Endothelial cell (in vitro differentiated cells): ENCODE measurements at regions not wholly inside any gene's neighbourhood (a gene's known extent, or its start where the extent isn't known, plus 50 kb on each side); places are given as distances from the start of the nearest gene placed in this dataset.
"Not testable (repeated sequence)": the region's sequence is repeated elsewhere in the genome, so short reads cannot be mapped to it uniquely, and the experiment has no call there.

ENCODE experiments used
- DNase-seq: peaks from one replicate; pipeline ENCODE4 v3.0.0; 2021; ENCODE audit warnings: low spot score
- H3K27ac Mint-ChIP-seq: one replicate; pipeline ENCODE4 v1.8.0; 2021; ENCODE audit warnings: mixed read lengths, inconsistent platforms; ENCODE audit not compliant: unreplicated experiment
- H3K27me3 Mint-ChIP-seq: one replicate; pipeline ENCODE4 v1.8.0; 2021; ENCODE audit warnings: mild to moderate bottlenecking, moderate library complexity, mixed read lengths, inconsistent platforms; ENCODE audit not compliant: unreplicated experiment
- H3K36me3 Mint-ChIP-seq: one replicate; pipeline ENCODE4 v1.8.0; 2021; ENCODE audit warnings: mild to moderate bottlenecking, low read depth, mixed read lengths, inconsistent platforms; ENCODE audit not compliant: unreplicated experiment
- H3K4me1 Mint-ChIP-seq: one replicate; pipeline ENCODE4 v1.8.0; 2021; ENCODE audit warnings: mild to moderate bottlenecking, mixed read lengths, inconsistent platforms; ENCODE audit not compliant: unreplicated experiment
- H3K4me3 Mint-ChIP-seq: one replicate; pipeline ENCODE4 v1.8.0; 2021; ENCODE audit warnings: mild to moderate bottlenecking, mixed read lengths, inconsistent platforms; ENCODE audit not compliant: unreplicated experiment
- H3K9me3 Mint-ChIP-seq: one replicate; pipeline ENCODE4 v1.8.0; 2021; ENCODE audit warnings: mixed read lengths, inconsistent platforms; ENCODE audit not compliant: unreplicated experiment
- TF ChIP-seq, protein P1 (sequence below): fragments of 200-600 bp; sonication (generic); IDR thresholded peaks from one replicate; pipeline ENCODE4 v1.5.0; 2021; ENCODE audit warnings: antibody characterized with exemption; ENCODE audit not compliant: unreplicated experiment

DNA sequence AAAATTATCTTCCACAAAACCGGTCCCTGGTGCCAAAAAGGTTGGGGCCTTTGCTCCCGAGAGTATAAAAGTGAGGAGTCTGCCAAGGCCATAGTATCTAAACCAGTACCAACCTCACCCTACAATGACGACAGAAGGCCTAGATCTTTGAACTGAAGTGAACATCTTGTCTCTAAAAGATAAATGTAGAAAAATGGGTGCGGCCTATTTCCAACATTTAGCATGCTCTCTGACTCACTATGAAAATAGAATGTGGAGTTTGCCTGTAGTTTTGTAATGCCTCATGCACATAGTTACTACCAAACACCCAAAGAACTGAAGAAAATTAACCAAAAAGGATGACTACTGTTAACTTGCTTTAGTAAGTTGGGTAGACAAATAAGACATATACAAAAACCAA lies 218.4 kb downstream of the SLITRK2 start:
- Mint-ChIP-seq H3K27ac (no peak overlapping the region), H3K36me3 (no peaks in the 10 kb centered on the region), H3K9me3 (no peaks in the 10 kb centered on the region), H3K4me1 (peaks cover 2% of the 10 kb centered on the region), H3K27me3 (no peaks in the 10 kb centered on the region), H3K4me3 (no peak overlapping the region)
- no peak for DNase-seq
- TF ChIP-seq, protein P1, sequence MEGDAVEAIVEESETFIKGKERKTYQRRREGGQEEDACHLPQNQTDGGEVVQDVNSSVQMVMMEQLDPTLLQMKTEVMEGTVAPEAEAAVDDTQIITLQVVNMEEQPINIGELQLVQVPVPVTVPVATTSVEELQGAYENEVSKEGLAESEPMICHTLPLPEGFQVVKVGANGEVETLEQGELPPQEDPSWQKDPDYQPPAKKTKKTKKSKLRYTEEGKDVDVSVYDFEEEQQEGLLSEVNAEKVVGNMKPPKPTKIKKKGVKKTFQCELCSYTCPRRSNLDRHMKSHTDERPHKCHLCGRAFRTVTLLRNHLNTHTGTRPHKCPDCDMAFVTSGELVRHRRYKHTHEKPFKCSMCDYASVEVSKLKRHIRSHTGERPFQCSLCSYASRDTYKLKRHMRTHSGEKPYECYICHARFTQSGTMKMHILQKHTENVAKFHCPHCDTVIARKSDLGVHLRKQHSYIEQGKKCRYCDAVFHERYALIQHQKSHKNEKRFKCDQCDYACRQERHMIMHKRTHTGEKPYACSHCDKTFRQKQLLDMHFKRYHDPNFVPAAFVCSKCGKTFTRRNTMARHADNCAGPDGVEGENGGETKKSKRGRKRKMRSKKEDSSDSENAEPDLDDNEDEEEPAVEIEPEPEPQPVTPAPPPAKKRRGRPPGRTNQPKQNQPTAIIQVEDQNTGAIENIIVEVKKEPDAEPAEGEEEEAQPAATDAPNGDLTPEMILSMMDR: no peak

DNA sequence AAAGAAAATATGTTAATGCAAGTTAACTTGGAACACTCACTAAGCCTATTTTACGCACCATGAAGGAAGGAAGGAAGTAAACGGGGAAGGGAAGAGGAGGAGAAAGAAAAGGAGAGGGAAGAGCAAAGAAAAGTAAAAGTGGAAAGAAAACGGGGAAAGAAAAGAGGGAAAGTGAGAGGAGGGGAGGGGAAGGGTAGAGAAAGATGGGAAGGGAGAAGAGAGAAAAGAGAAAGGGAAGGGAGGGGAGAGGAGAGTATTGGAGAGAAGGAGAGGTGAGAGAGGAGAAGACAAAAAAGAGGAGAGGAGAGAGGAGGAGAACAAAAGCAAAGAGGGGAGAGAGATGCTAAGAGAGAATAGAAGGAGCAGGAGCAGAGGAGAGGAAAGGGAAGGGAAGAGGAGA lies 224.1 kb downstream of the SLITRK2 start:
- peaks cover 4% of the 10 kb centered on the region for H3K4me1 Mint-ChIP-seq
- no peak for DNase-seq
- no peaks in the 10 kb centered on the region for H3K36me3 Mint-ChIP-seq
- H3K4me3 Mint-ChIP-seq: no peak overlapping the region
- no peaks in the 10 kb centered on the region for H3K9me3 Mint-ChIP-seq
- H3K27me3 Mint-ChIP-seq: peaks cover 2% of the 10 kb centered on the region
- TF ChIP-seq, protein P1: no peak
- H3K27ac Mint-ChIP-seq: no peak overlapping the region

DNA sequence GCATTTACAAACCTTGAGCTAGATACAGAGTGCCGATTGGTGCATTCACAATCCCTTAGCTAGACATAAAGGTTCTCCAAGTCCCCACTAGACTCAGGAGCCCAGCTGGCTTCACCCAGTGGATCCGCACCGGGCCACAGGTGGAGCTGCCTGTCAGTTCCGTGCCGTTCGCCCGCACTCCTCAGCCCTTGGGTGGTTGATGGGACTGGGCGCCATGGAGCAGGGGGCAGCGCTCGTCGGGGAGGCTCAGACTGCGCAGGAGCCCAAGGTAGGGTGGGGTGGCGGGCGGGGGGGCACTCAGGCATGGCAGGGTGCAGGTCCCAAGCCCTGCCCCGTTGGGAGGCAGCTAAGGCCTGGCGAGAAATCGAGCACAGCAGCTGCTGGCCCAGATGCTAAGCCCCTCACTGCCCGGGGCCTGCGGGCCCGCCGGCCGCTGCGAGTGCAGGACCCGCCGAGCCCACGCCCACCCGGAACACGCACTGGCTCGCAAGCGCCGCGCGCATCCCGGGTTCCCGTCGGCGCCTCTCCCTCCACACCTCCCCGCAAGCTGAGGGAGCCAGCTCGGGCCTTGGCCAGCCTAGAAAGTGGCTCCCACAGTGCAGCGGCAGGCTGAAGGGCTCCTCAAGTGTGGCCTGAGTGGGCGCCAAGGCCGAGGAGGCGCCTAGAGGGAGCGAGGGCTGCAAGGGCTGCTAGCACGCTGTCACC lies 228.5 kb downstream of the SLITRK2 start:
- not testable (repeated sequence) for H3K4me3 Mint-ChIP-seq, H3K4me1 Mint-ChIP-seq, H3K27me3 Mint-ChIP-seq, DNase-seq, H3K9me3 Mint-ChIP-seq, H3K27ac Mint-ChIP-seq, H3K36me3 Mint-ChIP-seq

DNA sequence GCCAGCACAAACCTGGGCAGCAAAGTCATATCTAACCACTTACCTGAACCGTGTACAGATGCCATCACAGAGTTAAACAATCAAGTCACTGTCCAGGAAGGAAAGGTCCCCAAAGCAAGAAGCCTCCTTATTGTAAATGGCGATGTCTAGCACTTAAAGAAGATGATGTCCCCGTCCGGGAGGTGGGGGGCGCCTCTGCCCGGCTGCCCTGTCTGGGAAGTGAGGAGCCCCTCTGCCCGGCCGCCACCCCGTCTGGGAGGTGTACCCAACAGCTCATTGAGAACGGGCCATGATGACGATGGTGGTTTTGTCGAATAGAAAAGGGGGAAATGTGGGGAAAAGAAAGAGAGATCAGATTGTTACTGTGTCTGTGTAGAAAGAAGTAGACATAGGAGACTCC lies 231.9 kb downstream of the SLITRK2 start:
- H3K27ac Mint-ChIP-seq, H3K36me3 Mint-ChIP-seq: not testable (repeated sequence)

DNA sequence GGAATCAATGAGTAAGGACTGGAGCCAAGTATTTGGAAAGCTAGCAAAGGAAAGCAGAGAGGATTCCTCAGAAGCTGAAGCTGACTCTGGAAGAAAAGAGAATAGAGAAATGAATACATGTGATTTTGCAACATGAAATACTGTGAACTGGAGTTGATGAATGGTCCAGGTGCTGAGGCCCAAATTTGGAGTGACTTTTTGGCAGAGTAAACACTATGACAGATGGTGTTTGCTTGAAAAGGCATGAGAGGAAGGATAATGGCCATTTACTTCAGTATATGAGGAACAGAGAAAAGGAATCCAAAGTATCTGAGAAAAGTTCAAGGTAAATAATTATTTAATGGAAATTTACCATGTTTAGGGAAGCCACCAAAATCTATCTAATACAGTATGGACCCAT lies 236.7 kb downstream of the SLITRK2 start:
- no peak overlapping the region for H3K4me3 Mint-ChIP-seq
- H3K36me3 Mint-ChIP-seq: no peaks in the 10 kb centered on the region
- peaks cover 8% of the 10 kb centered on the region for H3K4me1 Mint-ChIP-seq
- TF ChIP-seq, protein P1: no peak
- no peaks in the 10 kb centered on the region for H3K27me3 Mint-ChIP-seq
- no peaks in the 10 kb centered on the region for H3K9me3 Mint-ChIP-seq
- DNase-seq: no peak
- no peak overlapping the region for H3K27ac Mint-ChIP-seq

More for the DNA sequence above, 231.9 kb downstream of the SLITRK2 start:
- not testable (repeated sequence) for H3K4me3 Mint-ChIP-seq, DNase-seq, H3K4me1 Mint-ChIP-seq, H3K9me3 Mint-ChIP-seq, H3K27me3 Mint-ChIP-seq

DNA sequence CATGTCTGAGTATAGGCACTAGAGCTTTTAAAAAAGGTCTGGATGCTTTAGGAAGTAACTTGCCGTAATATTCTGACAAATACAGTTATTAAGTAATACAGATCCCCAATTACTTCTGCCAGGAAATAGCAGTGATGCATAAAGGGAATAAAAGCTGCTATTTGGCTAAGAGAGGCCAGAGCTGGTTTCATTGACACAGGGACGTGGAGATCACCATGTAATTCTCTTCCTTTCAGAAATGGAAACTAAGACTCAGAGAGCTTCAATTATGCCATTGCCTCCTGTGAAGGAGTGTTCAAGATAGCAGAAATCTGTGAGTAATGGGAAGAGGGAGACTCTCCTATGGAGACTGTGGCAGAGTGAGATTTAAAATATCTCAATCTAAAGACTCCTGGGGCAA lies 238.1 kb downstream of the SLITRK2 start:
- H3K27ac Mint-ChIP-seq: no peak overlapping the region
- peaks cover 8% of the 10 kb centered on the region for H3K4me1 Mint-ChIP-seq
- no peak overlapping the region for H3K4me3 Mint-ChIP-seq
- DNase-seq: no peak
- no peaks in the 10 kb centered on the region for H3K36me3 Mint-ChIP-seq
- H3K27me3 Mint-ChIP-seq: peaks cover 1% of the 10 kb centered on the region
- TF ChIP-seq, protein P1: no peak
- H3K9me3 Mint-ChIP-seq: no peaks in the 10 kb centered on the region
